ENCODE measurements at regions not wholly inside any gene's neighbourhood (a gene's known extent, or its start where the extent isn't known, plus 50 kb on each side); places are given as distances from the start of the nearest gene placed in this dataset.

DNA sequence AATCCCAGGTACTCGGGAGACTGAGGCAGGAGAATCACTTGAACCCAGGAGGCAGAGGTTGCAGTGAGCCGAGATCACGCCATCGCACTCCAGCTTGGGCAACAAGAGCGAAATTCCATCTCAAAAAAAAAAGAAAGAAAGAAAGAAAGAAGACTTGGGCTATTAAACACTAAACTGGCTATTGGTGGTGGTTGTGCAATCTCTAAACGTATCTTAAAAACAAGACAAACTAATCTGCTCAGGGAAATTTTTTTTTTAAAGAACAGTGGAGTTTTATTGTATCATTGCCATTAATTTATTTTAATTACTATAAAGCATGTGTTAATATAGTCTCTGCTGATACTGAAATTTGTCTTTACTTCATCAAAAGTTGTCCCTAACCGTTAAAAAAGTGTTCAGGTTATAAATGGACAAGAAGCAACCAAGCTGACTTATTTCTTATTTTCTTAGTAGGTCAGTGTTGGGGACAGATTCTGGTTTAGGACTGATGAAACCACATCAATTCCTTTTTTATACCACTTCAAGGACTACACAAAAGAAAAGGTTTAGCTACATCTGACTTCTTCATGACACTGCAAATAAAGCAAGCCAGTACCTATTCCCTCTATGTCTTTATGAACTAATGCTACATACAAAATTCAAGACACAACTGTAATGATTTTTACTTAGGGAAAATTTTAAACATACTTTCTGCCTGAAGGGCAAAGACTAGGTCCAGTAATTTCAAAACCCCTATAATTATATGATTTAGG lies 68.7 kb upstream of the KRAS start:
- H2BK120ac ChIP-seq (replicated peaks; ENCODE audit: low read depth, low read length), result no peak overlapping the region
- H3K4me2 ChIP-seq (ENCODE audit: insufficient read depth in 1 of 2, low read depth in 2 of 2, low read length in 2 of 2), result no peak overlapping the region
- H3K79me1 ChIP-seq (ENCODE audit: low read depth, low read length), result no peaks in the 10 kb centered on the region
- no peak overlapping the region for H3K9ac ChIP-seq (replicated peaks in 1 of 4; ENCODE audit: extremely low read depth in 1 of 4, low read depth in 3 of 4, low read length in 3 of 4)
- H2BK12ac ChIP-seq (ENCODE audit: low read depth, low read length), result no peak overlapping the region
- H3K4me3 ChIP-seq (ENCODE audit: extremely low read depth in 1 of 4, insufficient read depth in 2 of 4, low read depth in 3 of 4, low read length in 4 of 4), result no peak overlapping the region
- no peak overlapping the region for H3K18ac ChIP-seq (ENCODE audit: extremely low read depth, low read length)
- H2BK15ac ChIP-seq (ENCODE audit: low read length), result no peak overlapping the region
- H3K4me1 ChIP-seq (replicated peaks in 1 of 4; ENCODE audit: control insufficient read depth in 3 of 4, insufficient read depth in 4 of 4, low read length in 3 of 4), result no peaks in the 10 kb centered on the region
- no peak overlapping the region for H3K4ac ChIP-seq (replicated peaks; ENCODE audit: insufficient read length, low read depth, low read length)
- no peaks in the 10 kb centered on the region for H3K36me3 ChIP-seq (ENCODE audit: control insufficient read depth in 2 of 4, insufficient read depth in 4 of 4, low read length in 3 of 4)
- H4K20me1 ChIP-seq (replicated peaks in 1 of 2; ENCODE audit: control insufficient read depth in 1 of 2, insufficient read depth in 2 of 2, low read length in 2 of 2), result no peaks in the 10 kb centered on the region
- POLR2A ChIA-PET (ENCODE audit: partially characterized antibody), result no interaction called here
- WGBS, 2 experiments (ENCODE audit: extremely low coverage in 1 of 2, insufficient coverage in 1 of 2, insufficient read length in 1 of 2, insufficient replicate concordance in 2 of 2, low coverage in 1 of 2, low lambda C conversion rate in 2 of 2, missing lambda C conversion rate in 1 of 2), result 94% methylated on average over 6 of the region's 7 CpGs; no CpG with 5 or more reads in 1 of the 2 experiments
- H2AFZ ChIP-seq (ENCODE audit: low read length), result no peak overlapping the region
- no peak overlapping the region for H3K14ac ChIP-seq (ENCODE audit: insufficient read length)
- CTCF ChIA-PET (ENCODE audit: partially characterized antibody), result interaction anchor here (2.1 to 2.2 kb wide), 2 partner anchors 9 to 11 kb away, joined by 5 to 6 read pairs; no protein-coding TSS in a partner anchor
- no peak overlapping the region for H2BK20ac ChIP-seq (ENCODE audit: low read length)
- H3K23me2 ChIP-seq (ENCODE audit: low read depth, low read length), result no peaks in the 10 kb centered on the region
- H3K23ac ChIP-seq (ENCODE audit: insufficient read length), result no peak overlapping the region
- H4K8ac ChIP-seq (ENCODE audit: extremely low read depth, insufficient read depth, low read length), result no peak overlapping the region
- no peak overlapping the region for H2BK5ac ChIP-seq (ENCODE audit: low read depth, low read length)
- no peaks in the 10 kb centered on the region; a peak in 1 of 7 replicates for H3K27me3 ChIP-seq (replicated peaks in 1 of 4; ENCODE audit: control insufficient read depth in 3 of 4, extremely low read depth in 1 of 4, insufficient read depth in 3 of 4, low read length in 3 of 4)
- H4K5ac ChIP-seq (ENCODE audit: insufficient read length, low read depth, low read length), result no peak overlapping the region
- no peaks in the 10 kb centered on the region for H3K9me3 ChIP-seq (ENCODE audit: insufficient read depth in 2 of 2, low read depth in 1 of 2, low read length in 1 of 2)
- H4K91ac ChIP-seq (replicated peaks; ENCODE audit: insufficient read length, low read length), result no peak overlapping the region
- H3K79me2 ChIP-seq (ENCODE audit: control insufficient read depth in 1 of 2, insufficient read depth in 2 of 2, low read length in 2 of 2), result no peaks in the 10 kb centered on the region
- no peak for DNase-seq (ENCODE audit: low read depth in 1 of 2, low spot score in 2 of 2)
- H3K27ac ChIP-seq (ENCODE audit: low read depth, low read length), result no peak overlapping the region
- no peak overlapping the region for H2AK5ac ChIP-seq (ENCODE audit: low read depth, low read length)
- no peak for FAIRE-seq
- no peak overlapping the region for H3K56ac ChIP-seq (replicated peaks; ENCODE audit: insufficient read length, low read depth, low read length)
- TF ChIP-seq RAD21 (IDR thresholded peaks at IDR 0.05 in 1 of 2, conservative IDR thresholded peaks at IDR 0.05 in 1 of 2; ENCODE audit: low read depth in 2 of 2, low read length in 2 of 2) (no peak), CEBPB (IDR thresholded peaks at IDR 0.05; ENCODE audit: low read depth, low read length) (no peak)

Data from H1 (cell line).